ENCODE measurements at regions not wholly inside any gene's neighbourhood (a gene's known extent, or its start where the extent isn't known, plus 50 kb on each side); places are given as distances from the start of the nearest gene placed in this dataset.

GRCh38 chr16:86086471-86086870 lies 187.5 kb downstream of the IRF8 start:
- intact Hi-C loops (cut with DNase I) = no loop called here
- no peaks in the 10 kb centered on the region for H3K27me3 ChIP-seq
- no peaks in the 10 kb centered on the region for H3K36me3 ChIP-seq
- no peaks in the 10 kb centered on the region for H3K4me1 ChIP-seq
- no peak overlapping the region for H3K4me3 ChIP-seq
- TF ChIP-seq CTCF (IDR thresholded peaks at IDR 0.05) = no peak
- no peak overlapping the region for H3K27ac ChIP-seq
- no peak for DNase-seq
- H3K9me3 ChIP-seq = no peaks in the 10 kb centered on the region
- no peak overlapping the region for H3K9ac ChIP-seq (ENCODE audit: low read depth in 2 of 2, low read length in 2 of 2)

GRCh38 chr16:86087011-86087895 lies 188.3 kb downstream of the IRF8 start:
- DNase-seq = no peak
- intact Hi-C loops (cut with DNase I) = no loop called here
- H3K9me3 ChIP-seq = no peaks in the 10 kb centered on the region
- H3K9ac ChIP-seq (ENCODE audit: low read depth in 2 of 2, low read length in 2 of 2) = no peak overlapping the region
- H3K4me1 ChIP-seq = no peaks in the 10 kb centered on the region
- H3K27me3 ChIP-seq = no peaks in the 10 kb centered on the region
- no peak overlapping the region for H3K4me3 ChIP-seq
- no peak for TF ChIP-seq CTCF (IDR thresholded peaks at IDR 0.05)
- H3K27ac ChIP-seq = no peak overlapping the region
- no peaks in the 10 kb centered on the region for H3K36me3 ChIP-seq

GRCh38 chr16:86087896-86088230 lies 188.9 kb downstream of the IRF8 start:
- Histone ChIP-seq H3K4me3 (no peak overlapping the region), H3K4me1 (no peaks in the 10 kb centered on the region), H3K9me3 (no peaks in the 10 kb centered on the region), H3K27me3 (no peaks in the 10 kb centered on the region), H3K36me3 (no peaks in the 10 kb centered on the region), H3K27ac (no peak overlapping the region), H3K9ac (ENCODE audit: low read depth in 2 of 2, low read length in 2 of 2) (no peak overlapping the region)
- intact Hi-C loops (cut with DNase I) = no loop called here
- DNase-seq = no peak
- no peak for TF ChIP-seq CTCF (IDR thresholded peaks at IDR 0.05)

- Histone ChIP-seq H3K27ac (no peak overlapping the region), H3K4me3 (no peak overlapping the region), H3K36me3 (no peaks in the 10 kb centered on the region), H3K4me1 (no peaks in the 10 kb centered on the region), H3K9me3 (no peaks in the 10 kb centered on the region), H3K27me3 (no peaks in the 10 kb centered on the region), H3K9ac (ENCODE audit: low read depth in 2 of 2, low read length in 2 of 2) (no peak overlapping the region)
- no peak for DNase-seq
- no peak for TF ChIP-seq CTCF (IDR thresholded peaks at IDR 0.05)
- intact Hi-C loops (cut with DNase I) = no loop called here
These were observed 189.3 kb downstream of the IRF8 start for GRCh38 chr16:86088287-86088686.

GRCh38 chr16:86088816-86089215 lies 189.9 kb downstream of the IRF8 start:
- DNase-seq = no peak
- intact Hi-C loops (cut with DNase I) = no loop called here
- no peak overlapping the region for H3K9ac ChIP-seq (ENCODE audit: low read depth in 2 of 2, low read length in 2 of 2)
- no peaks in the 10 kb centered on the region for H3K4me1 ChIP-seq
- H3K4me3 ChIP-seq = no peak overlapping the region
- no peaks in the 10 kb centered on the region for H3K36me3 ChIP-seq
- no peak overlapping the region for H3K27ac ChIP-seq
- H3K9me3 ChIP-seq = no peaks in the 10 kb centered on the region
- H3K27me3 ChIP-seq = no peaks in the 10 kb centered on the region
- TF ChIP-seq CTCF (IDR thresholded peaks at IDR 0.05) = no peak

All from colonic mucosa (tissue), 4 donors.